SK-N-SH (cell line): ENCODE measurements at regions not wholly inside any gene's neighbourhood (a gene's known extent, or its start where the extent isn't known, plus 50 kb on each side); places are given as distances from the start of the nearest gene placed in this dataset.
"Not testable (repeated sequence)": the region's sequence is repeated elsewhere in the genome, so short reads cannot be mapped to it uniquely, and the experiment has no call there.

Source experiments
- CTCF ChIA-PET: fragments of 300-600, 350-600 bp; formaldehyde crosslinking; extraction: SDS; loops from one replicate; lab custom pipeline; 2021; lab: Yijun Ruan, JAX
- POLR2A ChIA-PET: fragments of 350-600 bp; sonication (Branson Sonifier 250); formaldehyde crosslinking; extraction: SDS; loops from one replicate; lab custom pipeline; 2020; ENCODE audit warnings: antibody characterized with exemption, inconsistent platforms; lab: Yijun Ruan, JAX
- DNase-seq: peaks from one replicate; pipeline ENCODE4 v3.0.0; 2012
- H2AFZ ChIP-seq: fragments of 200-600 bp; sonication (generic); 2 replicates; pipeline ENCODE4 v1.8.1; 2016; ENCODE audit warnings: antibody characterized with exemption, mild to moderate bottlenecking, low read depth
- H3F3A ChIP-seq: fragments of 200-600 bp; sonication (generic); replicated peaks from 2 replicates; pipeline ENCODE3; 2016; ENCODE audit warnings: antibody characterized with exemption, mild to moderate bottlenecking; ENCODE audit not compliant: insufficient read depth
- H3K27ac ChIP-seq, 2 experiments: fragments of 200-500 bp in 1 of 2; fragments of 200-600 bp in 1 of 2; sonication (Bioruptor generic) in 1 of 2; sonication (generic), shearing (Covaris generic) in 1 of 2; 2 replicates each; pipeline versions ENCODE4 v1.5.1 to v1.6.1; 2014 to 2016; ENCODE audit warnings: low read depth in 2 of 2, inconsistent platforms in 1 of 2, low read length in 1 of 2, mild to moderate bottlenecking in 1 of 2, mixed read lengths in 1 of 2
- H3K27me3 ChIP-seq: fragments of 200-600 bp; sonication (generic), shearing (Covaris generic); 2 replicates; pipeline ENCODE4 v1.6.1; 2016; ENCODE audit warnings: mixed run types; ENCODE audit not compliant: insufficient read depth
- H3K36me3 ChIP-seq, 2 experiments: fragments of 200-500 bp in 1 of 2; fragments of 200-600 bp in 1 of 2; sonication (Bioruptor generic) in 1 of 2; sonication (generic) in 1 of 2; replicated peaks in 1 of 2; 2 replicates each; pipeline versions ENCODE3 to v1.5.1; 2014 to 2016; ENCODE audit warnings: low read length in 1 of 2, mild to moderate bottlenecking in 1 of 2; ENCODE audit not compliant: insufficient read depth in 2 of 2, control insufficient read depth in 1 of 2
- H3K4me1 ChIP-seq, 2 experiments: fragments of 200-500 bp in 1 of 2; fragments of 200-600 bp in 1 of 2; sonication (Bioruptor generic) in 1 of 2; sonication (generic), shearing (Covaris generic) in 1 of 2; 2 replicates each; pipeline versions ENCODE4 v1.5.1 to v1.6.1; 2014 to 2016; ENCODE audit warnings: low read depth in 1 of 2, low read length in 1 of 2, mixed run types in 1 of 2; ENCODE audit not compliant: insufficient read depth in 2 of 2, control insufficient read depth in 1 of 2
- H3K4me2 ChIP-seq: fragments of 200-600 bp; sonication (generic), shearing (Covaris generic); 2 replicates; pipeline ENCODE4 v1.6.1; 2017; ENCODE audit warnings: mixed run types
- H3K4me3 ChIP-seq, 2 experiments: fragments of 200-500 bp in 1 of 2; fragments of 200-600 bp in 1 of 2; sonication (Bioruptor generic) in 1 of 2; sonication (generic), shearing (Covaris generic) in 1 of 2; 2 replicates each; pipeline versions ENCODE4 v1.5.1 to v1.8.1; 2014 to 2016; ENCODE audit warnings: low read depth in 2 of 2, inconsistent platforms in 1 of 2, low read length in 1 of 2, mild to moderate bottlenecking in 1 of 2, mixed read lengths in 1 of 2, moderate library complexity in 1 of 2
- H3K79me2 ChIP-seq: fragments of 200-600 bp; sonication (generic); 2 replicates; pipeline ENCODE4 v1.8.1; 2017; ENCODE audit warnings: mild to moderate bottlenecking; ENCODE audit not compliant: insufficient read depth
- H3K9ac ChIP-seq: fragments of 200-600 bp; sonication (generic); 2 replicates; pipeline ENCODE4 v1.6.1; 2017; ENCODE audit warnings: mixed run types
- H3K9me2 ChIP-seq: fragments of 200-600 bp; sonication (generic); 2 replicates; pipeline ENCODE4 v1.6.1; 2017; ENCODE audit warnings: mixed run types
- H3K9me3 ChIP-seq: fragments of 200-600 bp; sonication (generic); 2 replicates; pipeline ENCODE4 v1.6.1; 2017; ENCODE audit warnings: mixed run types, mild to moderate bottlenecking, moderate library complexity
- H4K20me1 ChIP-seq: fragments of 200-600 bp; sonication (generic); 2 replicates; pipeline ENCODE4 v1.6.1; 2017; ENCODE audit warnings: mild to moderate bottlenecking, mixed run types; ENCODE audit not compliant: insufficient read depth
- EP300 ChIP-seq, 2 experiments: IDR thresholded peaks; 2 replicates each; pipeline versions ENCODE4 v1.4.0 to v1.6.1; 2012; ENCODE audit warnings: borderline replicate concordance in 1 of 2, low read depth in 1 of 2, low read length in 1 of 2
- EZH2phosphoT487 ChIP-seq: fragments of 200-600 bp; sonication (generic); IDR thresholded peaks from 2 replicates; pipeline ENCODE4 v1.6.1; 2017; ENCODE audit warnings: low read depth, mixed run types, mild to moderate bottlenecking, antibody characterized with exemption, moderate library complexity, borderline replicate concordance
- MAX ChIP-seq: IDR thresholded peaks from 2 replicates; pipeline ENCODE4 v1.4.0; 2012; ENCODE audit warnings: low read depth
- NFIC ChIP-seq: IDR thresholded peaks from 2 replicates; pipeline ENCODE4 v1.4.0; 2012; ENCODE audit warnings: borderline replicate concordance
- NRF1 ChIP-seq: IDR thresholded peaks from 2 replicates; pipeline ENCODE4 v1.6.1; 2012; ENCODE audit warnings: low read depth, mild to moderate bottlenecking, low read length
- RAD21 ChIP-seq: IDR thresholded peaks from 2 replicates; pipeline ENCODE4 v1.6.1; 2012; ENCODE audit warnings: mild to moderate bottlenecking, low read length
- RCOR1 ChIP-seq: fragments of 150-350 bp; IDR thresholded peaks from 2 replicates; pipeline ENCODE4 v1.6.1; 2017; ENCODE audit warnings: antibody characterized with exemption, low read length
- SIN3A ChIP-seq: IDR thresholded peaks from 2 replicates; pipeline ENCODE4 v1.6.1; 2012; ENCODE audit warnings: low read depth, mild to moderate bottlenecking, low read length, moderate library complexity, borderline replicate concordance
- TAF1 ChIP-seq: IDR thresholded peaks from 2 replicates; pipeline ENCODE4 v1.6.1; 2012; ENCODE audit warnings: low read depth, mild to moderate bottlenecking, low read length, moderate library complexity, borderline replicate concordance
- TCF12 ChIP-seq: IDR thresholded peaks from 2 replicates; pipeline ENCODE4 v1.4.0; 2012
- ZBTB33 ChIP-seq: IDR thresholded peaks from 2 replicates; pipeline ENCODE4 v1.4.0; 2012; ENCODE audit warnings: low read depth, borderline replicate concordance
- WGBS: methylation state at CpG from one replicate; pipeline ENCODE4 v1.1.6; 2017; ENCODE audit warnings: low lambda C conversion rate; 5-methylcytosine and 5-hydroxymethylcytosine counted together
- TF ChIP-seq, protein P1 (sequence below): fragments of 150-350 bp; IDR thresholded peaks from 2 replicates; pipeline ENCODE4 v1.6.1; 2016; ENCODE audit warnings: mild to moderate bottlenecking, low read depth, low read length

DNA sequence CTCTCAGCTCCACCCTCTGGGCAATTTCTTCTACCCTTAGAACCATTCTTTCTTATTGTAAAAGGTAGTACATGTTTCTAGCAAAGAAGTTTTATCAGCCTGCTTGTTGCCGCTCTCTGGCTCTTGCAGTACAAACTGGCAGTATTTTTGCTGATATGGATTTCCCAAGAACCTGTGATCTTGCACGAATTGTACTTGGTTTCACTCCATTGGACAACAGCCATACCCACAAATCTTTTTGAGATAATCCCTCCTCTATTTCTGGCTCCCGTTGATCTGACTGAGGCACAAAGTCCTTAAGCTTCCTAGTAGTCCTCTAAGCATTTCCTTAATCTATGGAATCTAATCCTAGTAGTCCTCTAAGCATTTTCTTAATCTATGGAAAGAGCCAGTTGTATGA is 487.0 kb upstream of the PTCHD4 start:
- Histone ChIP-seq H3K9ac (no peak overlapping the region), H3K27me3 (peaks cover 15% of the 10 kb centered on the region; the same call in 1 of the 2 replicates), H3K4me3 (no peak overlapping the region), H3F3A (no peaks in the 10 kb centered on the region), H3K4me2 (no peak overlapping the region), H3K27ac (no peak overlapping the region), H2AFZ (no peak overlapping the region), H3K79me2 (no peaks in the 10 kb centered on the region), H3K36me3 (no peaks in the 10 kb centered on the region), H3K9me2 (no peaks in the 10 kb centered on the region), H4K20me1 (no peaks in the 10 kb centered on the region), H3K9me3 (no peaks in the 10 kb centered on the region), H3K4me1 (no peaks in the 10 kb centered on the region)
- no peak for TF ChIP-seq NRF1
- no peak for TF ChIP-seq NFIC
- ChIA-PET CTCF (no interaction called here), POLR2A (no interaction called here)
- DNase-seq, result no peak
- 7% methylated on average over 3 of the region's 3 CpGs for WGBS

DNA sequence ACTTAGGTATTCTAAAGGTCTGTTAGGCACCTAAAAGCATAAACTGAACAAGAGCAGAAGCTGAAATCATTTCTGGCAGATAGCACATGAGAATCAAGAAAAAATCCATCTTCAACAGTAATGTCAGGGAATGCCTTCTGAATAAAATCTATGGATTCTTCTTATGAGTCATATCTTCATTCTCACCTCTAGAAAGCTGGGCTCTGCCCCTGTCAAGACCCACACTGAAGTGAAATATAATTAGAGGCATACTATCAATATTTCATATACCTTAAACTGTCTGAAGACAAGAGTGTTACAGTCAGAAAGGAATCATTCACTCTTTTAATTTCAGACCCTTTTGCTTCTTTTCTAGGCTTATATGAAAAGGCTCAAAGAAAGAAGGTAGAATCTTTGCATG is 485.8 kb upstream of the PTCHD4 start:
- H3F3A ChIP-seq, result no peaks in the 10 kb centered on the region
- no peaks in the 10 kb centered on the region for H3K9me2 ChIP-seq
- CTCF ChIA-PET, result no interaction called here
- TF ChIP-seq, protein P1, sequence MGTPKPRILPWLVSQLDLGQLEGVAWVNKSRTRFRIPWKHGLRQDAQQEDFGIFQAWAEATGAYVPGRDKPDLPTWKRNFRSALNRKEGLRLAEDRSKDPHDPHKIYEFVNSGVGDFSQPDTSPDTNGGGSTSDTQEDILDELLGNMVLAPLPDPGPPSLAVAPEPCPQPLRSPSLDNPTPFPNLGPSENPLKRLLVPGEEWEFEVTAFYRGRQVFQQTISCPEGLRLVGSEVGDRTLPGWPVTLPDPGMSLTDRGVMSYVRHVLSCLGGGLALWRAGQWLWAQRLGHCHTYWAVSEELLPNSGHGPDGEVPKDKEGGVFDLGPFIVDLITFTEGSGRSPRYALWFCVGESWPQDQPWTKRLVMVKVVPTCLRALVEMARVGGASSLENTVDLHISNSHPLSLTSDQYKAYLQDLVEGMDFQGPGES, result no peak
- TF ChIP-seq TCF12, result no peak
- no peak for TF ChIP-seq NFIC
- TF ChIP-seq SIN3A, result no peak
- TF ChIP-seq RCOR1, result no peak
- TF ChIP-seq EZH2phosphoT487, result no peak
- TF ChIP-seq EP300 (IDR thresholded peaks at IDR 0.05; ENCODE audit: borderline replicate concordance in 1 of 2, low read depth in 1 of 2, low read length in 1 of 2), result no peak
- no peak for TF ChIP-seq RAD21
- no peak for TF ChIP-seq TAF1
- no peak for TF ChIP-seq ZBTB33
- no peak for TF ChIP-seq MAX
- TF ChIP-seq, all 33 proteins: peak for 0
- no peak for DNase-seq
- no peak overlapping the region for H3K4me2 ChIP-seq
- H3K4me1 ChIP-seq, result no peaks in the 10 kb centered on the region
- no peak overlapping the region for H3K4me3 ChIP-seq
- no peaks in the 10 kb centered on the region for H3K36me3 ChIP-seq
- no peaks in the 10 kb centered on the region for H4K20me1 ChIP-seq
- POLR2A ChIA-PET, result no interaction called here
- no peak overlapping the region for H3K27ac ChIP-seq
- no peaks in the 10 kb centered on the region for H3K9me3 ChIP-seq
- peaks cover 7% of the 10 kb centered on the region; the same call in 1 of the 2 replicates for H3K27me3 ChIP-seq
- no peak overlapping the region for H3K9ac ChIP-seq
- H3K79me2 ChIP-seq, result no peaks in the 10 kb centered on the region
- H2AFZ ChIP-seq, result no peak overlapping the region

- CTCF ChIA-PET, result not testable (repeated sequence)
Observed at GRCh38 chr6:48591158-48591557, 480.2 kb upstream of the PTCHD4 start.

More at GRCh38 chr6:48591158-48591557, 480.2 kb upstream of the PTCHD4 start:
- POLR2A ChIA-PET, H3K27me3 ChIP-seq, H3K9me3 ChIP-seq, H3K4me3 ChIP-seq, H3K79me2 ChIP-seq, H3K27ac ChIP-seq, H3K36me3 ChIP-seq, H2AFZ ChIP-seq, H4K20me1 ChIP-seq, H3K9ac ChIP-seq, H3K4me1 ChIP-seq, H3F3A ChIP-seq, H3K9me2 ChIP-seq, DNase-seq, H3K4me2 ChIP-seq: not testable (repeated sequence)
